Right lobe of liver (tissue), 4 donors: ENCODE measurements at regions not wholly inside any gene's neighbourhood (a gene's known extent, or its start where the extent isn't known, plus 50 kb on each side); places are given as distances from the start of the nearest gene placed in this dataset.

Source experiments
- POLR2A ChIP-seq: fragments of 450-650 bp; IDR thresholded peaks from one replicate; pipeline ENCODE4 v1.6.1; 2017; ENCODE audit warnings: antibody characterized with exemption, mild to moderate bottlenecking
- TF ChIP-seq, protein P1 (sequence below), 4 donors: fragments of 200-600 bp in 3 of 4; fragments of 450-650 bp in 1 of 4; IDR thresholded peaks; one replicate each; pipeline versions ENCODE4 v1.5.1 to v1.8.0; 2016 to 2022; ENCODE audit warnings: antibody characterized with exemption in 4 of 4, mild to moderate bottlenecking in 2 of 4
- donor health status: DM: no; HTN: no; CAD: no.
- donor health status: DM: no; HTN: no; CAD: no.
- donor health status: DM: no; HTN: yes; CAD: no.

DNA sequence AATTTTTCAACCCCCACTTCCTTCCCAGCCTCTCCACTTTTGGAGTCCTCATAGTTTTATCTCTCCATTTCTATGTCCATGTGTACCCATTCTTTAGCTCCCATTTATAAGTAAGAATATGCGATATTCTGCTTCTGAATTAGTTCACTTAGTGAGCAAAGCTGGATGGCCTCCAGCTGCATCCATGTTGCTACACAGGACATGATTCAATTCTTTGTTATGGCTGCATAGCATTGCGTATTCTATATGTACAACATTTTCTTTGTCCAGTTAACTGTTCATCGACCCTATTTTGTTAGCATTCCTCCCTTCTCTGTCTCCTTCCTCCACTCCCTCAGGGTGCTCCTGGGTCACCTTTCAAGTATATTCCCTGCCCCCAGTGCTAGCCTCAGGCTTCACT, 210.0 kb upstream of the SSTR4 start:
- TF ChIP-seq POLR2A: no peak
- TF ChIP-seq, protein P1, sequence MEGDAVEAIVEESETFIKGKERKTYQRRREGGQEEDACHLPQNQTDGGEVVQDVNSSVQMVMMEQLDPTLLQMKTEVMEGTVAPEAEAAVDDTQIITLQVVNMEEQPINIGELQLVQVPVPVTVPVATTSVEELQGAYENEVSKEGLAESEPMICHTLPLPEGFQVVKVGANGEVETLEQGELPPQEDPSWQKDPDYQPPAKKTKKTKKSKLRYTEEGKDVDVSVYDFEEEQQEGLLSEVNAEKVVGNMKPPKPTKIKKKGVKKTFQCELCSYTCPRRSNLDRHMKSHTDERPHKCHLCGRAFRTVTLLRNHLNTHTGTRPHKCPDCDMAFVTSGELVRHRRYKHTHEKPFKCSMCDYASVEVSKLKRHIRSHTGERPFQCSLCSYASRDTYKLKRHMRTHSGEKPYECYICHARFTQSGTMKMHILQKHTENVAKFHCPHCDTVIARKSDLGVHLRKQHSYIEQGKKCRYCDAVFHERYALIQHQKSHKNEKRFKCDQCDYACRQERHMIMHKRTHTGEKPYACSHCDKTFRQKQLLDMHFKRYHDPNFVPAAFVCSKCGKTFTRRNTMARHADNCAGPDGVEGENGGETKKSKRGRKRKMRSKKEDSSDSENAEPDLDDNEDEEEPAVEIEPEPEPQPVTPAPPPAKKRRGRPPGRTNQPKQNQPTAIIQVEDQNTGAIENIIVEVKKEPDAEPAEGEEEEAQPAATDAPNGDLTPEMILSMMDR (IDR thresholded peaks at IDR 0.05): no peak
